Keratinocyte (primary cell): ENCODE measurements at regions not wholly inside any gene's neighbourhood (a gene's known extent, or its start where the extent isn't known, plus 50 kb on each side); places are given as distances from the start of the nearest gene placed in this dataset.

Experiments
- DNase-seq: peaks from one replicate; pipeline ENCODE4 v3.0.0-alpha.2; 2011; ENCODE audit warnings: low read depth, missing footprints, low spot score
- FAIRE-seq: peaks from 2 replicates; lab custom pipeline; 2011; peaks lifted over from hg19 to GRCh38; lab: Jason Lieb, UNC
- H2AFZ ChIP-seq: 2 replicates; pipeline ENCODE4 v1.6.0; 2012; ENCODE audit warnings: low read length, control low read depth, inconsistent platforms; ENCODE audit not compliant: control insufficient read depth
- H3K27ac ChIP-seq: 2 replicates; pipeline ENCODE4 v1.5.1; 2011; ENCODE audit warnings: low read length; ENCODE audit not compliant: control insufficient read depth, insufficient read depth
- H3K27me3 ChIP-seq: 3 replicates; pipeline ENCODE4 v1.6.0; 2011; ENCODE audit warnings: low read length; ENCODE audit not compliant: control insufficient read depth, insufficient read depth; ENCODE audit errors: extremely low read depth
- H3K36me3 ChIP-seq, 2 experiments: 2 replicates in 1 of 2; 3 replicates in 1 of 2; pipeline ENCODE4 v1.5.1; 2011; ENCODE audit warnings: low read length in 2 of 2, mild to moderate bottlenecking in 1 of 2; ENCODE audit not compliant: control insufficient read depth in 2 of 2, insufficient read depth in 2 of 2; ENCODE audit errors: extremely low read depth in 1 of 2
- H3K4me1 ChIP-seq: 3 replicates; pipeline ENCODE4 v1.5.1; 2011; ENCODE audit warnings: low read length; ENCODE audit not compliant: control insufficient read depth, insufficient read depth; ENCODE audit errors: extremely low read depth
- H3K4me2 ChIP-seq: 3 replicates; pipeline ENCODE4 v1.6.0; 2011; ENCODE audit warnings: low read depth, low read length; ENCODE audit not compliant: control insufficient read depth, insufficient read depth; ENCODE audit errors: extremely low read depth
- H3K4me3 ChIP-seq, 3 experiments: fragments of 200-600 bp in 1 of 3; sonication (generic) in 1 of 3; 2 replicates in 2 of 3; 3 replicates in 1 of 3; pipeline ENCODE4 v1.5.1; 2011 to 2016; ENCODE audit warnings: low read length in 3 of 3, mild to moderate bottlenecking in 3 of 3, control low read depth in 2 of 3, inconsistent platforms in 1 of 3, low read depth in 1 of 3, mixed read lengths in 1 of 3, mixed run types in 1 of 3, moderate library complexity in 1 of 3; ENCODE audit not compliant: control insufficient read depth in 2 of 3, insufficient read depth in 2 of 3; ENCODE audit errors: extremely low read depth in 1 of 3
- H3K79me2 ChIP-seq: 2 replicates; pipeline ENCODE4 v1.6.0; 2012; ENCODE audit warnings: low read length; ENCODE audit not compliant: control insufficient read depth, insufficient read depth
- H3K9ac ChIP-seq: 3 replicates; pipeline ENCODE4 v1.6.0; 2011; ENCODE audit warnings: low read length; ENCODE audit not compliant: control insufficient read depth, insufficient read depth; ENCODE audit errors: extremely low read depth
- H3K9me1 ChIP-seq: 3 replicates; pipeline ENCODE4 v1.6.0; 2011; ENCODE audit warnings: low read length; ENCODE audit not compliant: control insufficient read depth, insufficient read depth; ENCODE audit errors: extremely low read depth
- H3K9me3 ChIP-seq: 2 replicates; pipeline ENCODE4 v1.5.1; 2012; ENCODE audit warnings: low read depth, low read length; ENCODE audit not compliant: control insufficient read depth
- H4K20me1 ChIP-seq: 3 replicates; pipeline ENCODE4 v1.6.0; 2011; ENCODE audit warnings: low read length; ENCODE audit not compliant: control insufficient read depth, insufficient read depth; ENCODE audit errors: extremely low read depth
- CTCF ChIP-seq, 3 experiments: IDR thresholded peaks in 1 of 3; conservative IDR thresholded peaks in 1 of 3; optimal IDR thresholded peaks in 1 of 3; 2 replicates in 2 of 3; 3 replicates in 1 of 3; pipeline versions ENCODE3 to v1.5.1; 2011; ENCODE audit warnings: low read length in 3 of 3, mild to moderate bottlenecking in 3 of 3, moderate library complexity in 2 of 3, control low read depth in 1 of 3, inconsistent platforms in 1 of 3; ENCODE audit not compliant: insufficient read depth in 2 of 3; ENCODE audit errors: extremely low read depth in 1 of 3
- EZH2 ChIP-seq: IDR thresholded peaks from one replicate; pipeline ENCODE4 v1.6.1; 2012; ENCODE audit warnings: inconsistent platforms, mild to moderate bottlenecking, low read length, moderate library complexity
- dilution Hi-C: fragments of 300-500 bp; cut with MboI; formaldehyde crosslinking; loops from one replicate; pipeline ENCODE4 v1.7.0; 2020; ENCODE audit warnings: low sequenced_read_pairs; ENCODE audit not compliant: extremely low pct_ligation_motif_present

DNA sequence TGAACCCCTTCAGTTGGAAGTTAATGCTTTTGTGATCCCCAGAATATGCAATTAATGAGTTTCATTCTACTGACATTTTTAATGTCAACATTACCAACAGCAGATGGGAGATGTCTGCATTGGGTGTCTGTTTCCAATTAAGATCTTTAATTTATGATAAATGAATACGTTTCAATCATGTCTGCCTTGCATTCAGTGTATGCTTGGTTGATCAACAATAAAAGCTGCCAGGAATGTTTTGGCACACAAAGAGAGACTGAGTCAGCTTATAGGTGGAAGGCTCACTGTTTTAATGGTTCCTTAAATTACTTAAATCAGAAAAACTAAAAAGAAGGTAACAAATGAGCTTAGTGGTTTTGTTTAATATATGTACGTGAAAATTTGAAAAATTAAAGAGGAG lies 359.9 kb upstream of the CNKSR2 start:
- Histone ChIP-seq H3K4me3 (no peak overlapping the region), H3K9ac (no peak overlapping the region), H3K27me3 (no peaks in the 10 kb centered on the region), H4K20me1 (no peaks in the 10 kb centered on the region), H3K9me1 (no peaks in the 10 kb centered on the region), H3K36me3 (no peaks in the 10 kb centered on the region), H3K4me2 (no peak overlapping the region), H3K4me1 (no peaks in the 10 kb centered on the region), H2AFZ (no peak overlapping the region), H3K27ac (no peak overlapping the region), H3K79me2 (no peaks in the 10 kb centered on the region), H3K9me3 (no peaks in the 10 kb centered on the region)
- DNase-seq (no peak), FAIRE-seq (no peak)
- dilution Hi-C loops, result no loop called here
- TF ChIP-seq EZH2 (no peak), CTCF (optimal IDR thresholded peaks at IDR 0.05 in 1 of 3, IDR thresholded peaks at IDR 0.05 in 1 of 3, conservative IDR thresholded peaks at IDR 0.05 in 1 of 3; ENCODE audit: extremely low read depth in 1 of 3, insufficient read depth in 2 of 3, low read length in 3 of 3) (no peak)

DNA sequence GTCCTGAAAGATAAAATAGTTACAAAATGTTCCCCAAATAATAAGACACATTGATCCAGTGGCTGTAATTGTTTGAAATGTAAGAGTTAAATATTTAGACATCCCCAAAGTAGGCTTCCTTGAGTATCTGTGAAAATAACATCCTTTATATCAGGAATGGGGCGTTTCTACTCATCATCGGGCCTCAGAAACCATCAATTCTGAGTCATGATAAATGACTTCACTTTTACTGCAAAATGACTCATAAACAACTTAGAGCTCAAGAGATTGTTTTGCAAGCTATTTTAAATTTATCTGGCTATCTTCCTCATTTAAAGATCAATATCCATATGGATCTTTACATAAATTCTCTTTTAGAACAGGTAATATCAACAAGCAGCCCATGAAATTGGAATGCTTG lies 369.4 kb upstream of the CNKSR2 start:
- no peak for DNase-seq
- Histone ChIP-seq H3K27ac (no peak overlapping the region), H4K20me1 (no peaks in the 10 kb centered on the region), H3K27me3 (no peaks in the 10 kb centered on the region), H2AFZ (no peak overlapping the region), H3K9ac (no peak overlapping the region), H3K4me3 (no peak overlapping the region), H3K9me1 (no peaks in the 10 kb centered on the region), H3K4me2 (no peak overlapping the region), H3K9me3 (no peaks in the 10 kb centered on the region), H3K4me1 (no peaks in the 10 kb centered on the region), H3K79me2 (no peaks in the 10 kb centered on the region), H3K36me3 (no peaks in the 10 kb centered on the region)
- dilution Hi-C loops, result no loop called here
- FAIRE-seq, result no peak
- no peak for TF ChIP-seq CTCF (optimal IDR thresholded peaks at IDR 0.05 in 1 of 3, IDR thresholded peaks at IDR 0.05 in 1 of 3, conservative IDR thresholded peaks at IDR 0.05 in 1 of 3; ENCODE audit: extremely low read depth in 1 of 3, insufficient read depth in 2 of 3, low read length in 3 of 3)
- TF ChIP-seq EZH2, result no peak
